ENCODE measurements at regions not wholly inside any gene's neighbourhood (a gene's known extent, or its start where the extent isn't known, plus 50 kb on each side); places are given as distances from the start of the nearest gene placed in this dataset.

DNA sequence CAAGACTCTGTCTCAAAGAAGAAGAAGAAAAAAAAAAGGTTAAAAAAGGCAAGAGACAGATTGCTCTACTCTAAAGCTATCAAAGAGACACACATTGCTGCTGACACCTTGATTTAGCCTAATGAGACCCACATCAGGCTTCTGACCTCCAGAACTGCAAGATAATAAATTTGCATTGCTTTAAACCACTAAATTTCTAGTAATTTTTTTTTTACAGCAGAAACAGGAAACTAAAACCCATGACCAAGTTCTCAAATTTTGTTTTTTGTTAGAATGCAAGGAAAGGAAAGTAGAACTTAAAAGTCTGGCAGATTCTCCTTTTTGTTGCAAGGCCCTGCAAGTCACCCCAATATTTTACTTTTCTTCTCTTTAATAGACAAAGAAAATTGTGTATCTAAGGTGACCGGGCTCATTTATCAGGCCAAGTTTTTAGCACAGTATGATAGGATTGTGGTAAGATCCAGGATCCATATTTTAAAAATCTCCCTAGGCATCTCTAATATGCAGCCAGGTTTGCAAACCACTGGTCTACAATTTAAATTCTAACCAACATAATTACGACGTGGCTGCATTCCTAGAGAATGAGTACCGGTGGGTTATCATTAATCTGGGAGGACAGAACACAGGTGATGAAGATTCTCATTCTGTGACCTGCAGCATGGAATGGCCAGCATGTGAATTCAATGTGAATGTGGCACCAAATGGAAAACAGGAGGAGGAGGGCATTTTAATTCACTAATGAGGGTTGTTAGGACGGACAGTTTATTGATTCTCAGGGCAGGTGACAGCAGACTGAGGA is 56.7 kb upstream of the MED4 start:
- H3K4me3 ChIP-seq: no peak overlapping the region
- 64 to 74% (median 68%) methylated on average over 5 of the region's 5 CpGs for WGBS, 3 donors
- no peak overlapping the region for H3K27ac ChIP-seq
- intact Hi-C loops (cut with DNase I): no loop called here
- ATAC-seq: no peak
- no peaks in the 10 kb centered on the region for H3K4me1 ChIP-seq
- TF ChIP-seq CTCF (IDR thresholded peaks at IDR 0.05): no peak
- H3K27me3 ChIP-seq (ENCODE audit: insufficient read depth in 3 of 3, low read length in 2 of 3): no peaks in the 10 kb centered on the region
- no peaks in the 10 kb centered on the region for H3K36me3 ChIP-seq (ENCODE audit: insufficient read depth in 1 of 2, low read depth in 1 of 2)
- H3K9me3 ChIP-seq: peaks cover 5% of the 10 kb centered on the region
- DNase-seq: no peak

GRCh38 chr13:48148454-48148853 is 53.5 kb upstream of the MED4 start:
- no peak overlapping the region for H3K27ac ChIP-seq
- no peak overlapping the region for H3K4me3 ChIP-seq
- peaks cover 9% of the 10 kb centered on the region for H3K9me3 ChIP-seq
- no peak for TF ChIP-seq CTCF (IDR thresholded peaks at IDR 0.05)
- no peak for DNase-seq
- intact Hi-C loops (cut with DNase I): no loop called here
- 78 to 84% (median 80%) methylated on average over 6 of the region's 6 CpGs for WGBS, 3 donors
- H3K27me3 ChIP-seq (ENCODE audit: insufficient read depth in 3 of 3, low read length in 2 of 3): no peaks in the 10 kb centered on the region
- no peaks in the 10 kb centered on the region for H3K4me1 ChIP-seq
- ATAC-seq: no peak
- no peaks in the 10 kb centered on the region for H3K36me3 ChIP-seq (ENCODE audit: insufficient read depth in 1 of 2, low read depth in 1 of 2)

GRCh38 chr13:48146636-48147035 is 51.7 kb upstream of the MED4 start:
- no peak for ATAC-seq
- Histone ChIP-seq H3K9me3 (peaks cover 9% of the 10 kb centered on the region), H3K27ac (no peak overlapping the region), H3K4me3 (no peak overlapping the region), H3K27me3 (ENCODE audit: insufficient read depth in 3 of 3, low read length in 2 of 3) (no peaks in the 10 kb centered on the region), H3K4me1 (no peaks in the 10 kb centered on the region), H3K36me3 (ENCODE audit: insufficient read depth in 1 of 2, low read depth in 1 of 2) (no peaks in the 10 kb centered on the region)
- intact Hi-C loops (cut with DNase I): no loop called here
- no peak for DNase-seq
- WGBS, 3 donors: 91 to 98% (median 96%) methylated on average over 2 of the region's 2 CpGs
- TF ChIP-seq CTCF (IDR thresholded peaks at IDR 0.05): no peak

DNA sequence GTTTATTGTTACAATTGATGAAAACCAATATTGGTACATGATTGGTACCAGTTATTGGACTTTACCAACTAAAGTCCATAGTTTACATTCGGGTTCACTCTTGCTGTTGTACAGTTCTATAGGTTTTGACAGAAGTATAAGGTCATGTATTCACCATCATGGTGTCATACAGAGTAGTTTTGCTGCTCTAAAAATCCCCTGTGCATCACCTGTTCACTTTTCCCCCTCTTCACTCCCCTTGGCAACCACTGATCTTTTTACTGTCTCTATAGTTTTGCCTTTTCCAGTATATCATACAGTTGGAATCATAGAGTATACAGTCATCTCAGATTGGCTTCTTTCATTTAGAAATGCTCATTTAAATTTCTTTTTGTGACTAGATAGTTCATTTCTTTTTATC is 51.2 kb upstream of the MED4 start:
- intact Hi-C loops (cut with DNase I): no loop called here
- 95 to 96% (median 96%) methylated on average over 1 of the region's 1 CpG for WGBS, 3 donors
- ATAC-seq (no peak), DNase-seq (no peak)
- H3K27me3 ChIP-seq (ENCODE audit: insufficient read depth in 3 of 3, low read length in 2 of 3): no peaks in the 10 kb centered on the region
- H3K27ac ChIP-seq: no peak overlapping the region
- peaks cover 9% of the 10 kb centered on the region for H3K9me3 ChIP-seq
- no peak for TF ChIP-seq CTCF (IDR thresholded peaks at IDR 0.05)
- H3K4me3 ChIP-seq: no peak overlapping the region
- no peaks in the 10 kb centered on the region for H3K4me1 ChIP-seq
- no peaks in the 10 kb centered on the region for H3K36me3 ChIP-seq (ENCODE audit: insufficient read depth in 1 of 2, low read depth in 1 of 2)

Data from psoas muscle (tissue), 7 donors.